Sciatic nerve (tissue), 2 donors: ENCODE measurements at regions not wholly inside any gene's neighbourhood (a gene's known extent, or its start where the extent isn't known, plus 50 kb on each side); places are given as distances from the start of the nearest gene placed in this dataset.

Source experiments
- ATAC-seq: fragments of 200-7000 bp; cut with Tn5 transposase; one replicate; pipeline ENCODE4 v1.9.1; 2020; ENCODE audit warnings: mild to moderate bottlenecking, moderate library complexity
- DNase-seq: peaks from one replicate; pipeline ENCODE4 v3.0.0-alpha.2; 2020; ENCODE audit warnings: low spot score
- intact Hi-C: fragments of 100-400 bp; cut with DNase I; formaldehyde crosslinking; loops from one replicate; pipeline ENCODE4 v1.14.2; 2022
- donor health status: DM: no; HTN: no; CAD: no.
- donor health status: DM: no; HTN: no; CAD: no.

GRCh38 chr10:113425008-113425407 lies 127.8 kb upstream of the HABP2 start:
- DNase-seq (no peak), ATAC-seq (peak; percentile 9)
- intact Hi-C loops, result no loop called here

- DNase-seq, result no peak
- intact Hi-C loops, result no loop called here
- peak; percentile 9 for ATAC-seq
Observed at GRCh38 chr10:113425541-113425951, 127.3 kb upstream of the HABP2 start.

DNA sequence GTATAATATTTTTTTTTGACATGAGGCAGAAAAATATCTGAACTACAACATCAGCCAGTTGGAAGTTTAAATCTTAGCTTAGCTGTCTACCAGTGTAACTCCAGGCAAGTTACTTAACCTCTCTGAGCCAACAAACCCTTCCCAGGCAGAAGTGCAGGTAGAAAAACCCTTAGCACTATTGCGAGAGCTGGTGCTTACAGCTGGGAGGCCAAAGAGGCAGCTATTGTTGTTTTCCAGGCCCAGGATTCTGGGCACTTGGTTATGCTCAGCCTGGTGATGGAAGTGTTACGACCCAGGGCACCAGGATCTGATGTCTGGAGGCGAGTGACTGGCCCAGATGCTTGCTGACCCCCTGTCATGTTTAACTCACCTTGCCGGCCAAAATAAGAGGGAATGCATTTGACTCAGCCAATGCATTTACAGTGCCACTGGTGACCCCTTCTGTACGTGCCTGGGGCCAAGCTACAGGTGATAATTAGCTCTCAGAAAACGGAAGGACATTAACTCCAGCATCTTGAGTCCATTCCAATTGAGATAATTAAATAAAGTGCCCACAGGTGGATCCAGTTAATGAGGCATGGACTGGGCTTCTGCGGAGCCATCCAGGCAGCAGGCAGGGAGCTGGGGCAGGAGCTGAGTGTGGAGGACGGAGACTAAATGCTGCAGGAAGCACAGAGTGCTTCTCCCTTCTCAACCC lies 126.5 kb upstream of the HABP2 start:
- DNase-seq (no peak), ATAC-seq (no peak)
- intact Hi-C loops, result no loop called here

GRCh38 chr10:113427236-113427735 lies 125.6 kb upstream of the HABP2 start:
- no peak for ATAC-seq
- no peak for DNase-seq
- intact Hi-C loops, result no loop called here

DNA sequence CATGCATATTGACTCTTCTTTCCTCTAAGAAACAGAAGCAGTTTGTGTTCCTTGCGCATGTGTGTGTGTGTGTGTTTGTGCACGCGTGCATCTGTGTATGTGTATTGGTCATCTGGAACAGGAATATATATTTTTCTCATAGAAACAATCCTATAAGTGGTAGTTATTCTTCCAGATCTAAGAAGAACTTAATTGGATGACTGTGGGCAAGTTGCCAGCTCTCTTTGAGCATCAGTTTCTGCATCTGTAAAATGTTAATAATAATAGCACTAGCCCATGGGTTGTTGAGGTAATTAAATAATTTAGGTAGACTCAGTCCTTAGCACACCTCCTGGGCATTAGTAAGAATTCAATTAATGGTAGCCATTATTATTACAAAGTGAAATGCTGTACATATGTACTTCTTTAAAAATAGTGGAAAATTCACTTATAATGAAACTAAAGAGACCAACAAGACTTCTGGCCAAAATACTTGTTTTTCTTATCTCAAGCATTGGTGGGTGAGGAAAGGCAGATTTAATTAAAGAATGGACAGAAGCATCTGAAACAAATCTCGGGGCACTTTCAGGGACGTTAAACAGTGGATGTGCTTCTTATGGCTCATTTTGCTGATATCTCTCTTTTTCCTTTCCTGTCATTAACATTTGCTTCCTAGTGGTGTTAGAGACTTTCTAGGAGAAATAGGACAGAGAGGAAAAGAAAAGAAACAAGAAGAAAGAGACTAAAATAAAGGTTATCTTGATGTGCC lies 124.9 kb upstream of the HABP2 start:
- DNase-seq, result no peak
- no peak for ATAC-seq
- intact Hi-C loops, result no loop called here

GRCh38 chr10:113430634-113431397 lies 122.0 kb upstream of the HABP2 start:
- intact Hi-C loops, result no loop called here
- DNase-seq, result no peak
- no peak for ATAC-seq

GRCh38 chr10:113431398-113432160 lies 121.3 kb upstream of the HABP2 start:
- DNase-seq, result no peak
- intact Hi-C loops, result no loop called here
- ATAC-seq, result no peak

DNA sequence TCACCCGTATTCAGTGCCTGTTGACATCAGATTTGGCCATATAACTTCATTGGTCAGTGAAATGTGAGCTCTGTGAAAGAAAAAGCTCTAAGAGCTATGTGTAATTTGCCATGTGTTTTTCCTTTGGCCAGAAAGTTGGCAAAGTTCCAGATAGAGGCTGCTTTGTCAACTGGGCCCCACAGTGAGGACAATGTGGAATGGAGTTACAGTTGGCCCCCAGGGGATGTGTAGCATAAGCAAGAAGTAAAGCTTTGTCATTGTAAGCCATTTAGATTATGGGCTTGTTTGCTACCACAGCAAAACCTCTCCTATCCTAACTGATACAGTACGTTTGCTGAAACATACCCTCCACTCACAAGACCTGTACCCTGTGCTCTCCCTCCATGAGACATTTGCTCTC lies 119.1 kb upstream of the HABP2 start:
- intact Hi-C loops, result no loop called here
- DNase-seq (no peak), ATAC-seq (no peak)

- no peak for ATAC-seq
- DNase-seq, result no peak
- intact Hi-C loops, result no loop called here
Observed at GRCh38 chr10:113434315-113434714, 118.5 kb upstream of the HABP2 start.

GRCh38 chr10:113434950-113435349 lies 117.9 kb upstream of the HABP2 start:
- ATAC-seq, result no peak
- intact Hi-C loops, result no loop called here

GRCh38 chr10:113435881-113436280 lies 117.0 kb upstream of the HABP2 start:
- ATAC-seq (no peak), DNase-seq (no peak)
- intact Hi-C loops, result no loop called here

More at GRCh38 chr10:113434950-113435349, 117.9 kb upstream of the HABP2 start:
- DNase-seq, result no peak

GRCh38 chr10:113436851-113437250 lies 116.0 kb upstream of the HABP2 start:
- ATAC-seq (no peak), DNase-seq (no peak)
- intact Hi-C loops, result no loop called here

GRCh38 chr10:113438652-113439051 lies 114.2 kb upstream of the HABP2 start:
- ATAC-seq (no peak), DNase-seq (no peak)
- intact Hi-C loops, result no loop called here

GRCh38 chr10:113441220-113441619 lies 111.6 kb upstream of the HABP2 start:
- no peak for DNase-seq
- intact Hi-C loops, result no loop called here
- ATAC-seq, result peak; percentile 50

- ATAC-seq, result no peak
- intact Hi-C loops, result no loop called here
- no peak for DNase-seq
Observed at GRCh38 chr10:113441686-113442270, 111.1 kb upstream of the HABP2 start.

GRCh38 chr10:113442336-113442735 lies 110.5 kb upstream of the HABP2 start:
- no peak for ATAC-seq
- intact Hi-C loops, result no loop called here

DNA sequence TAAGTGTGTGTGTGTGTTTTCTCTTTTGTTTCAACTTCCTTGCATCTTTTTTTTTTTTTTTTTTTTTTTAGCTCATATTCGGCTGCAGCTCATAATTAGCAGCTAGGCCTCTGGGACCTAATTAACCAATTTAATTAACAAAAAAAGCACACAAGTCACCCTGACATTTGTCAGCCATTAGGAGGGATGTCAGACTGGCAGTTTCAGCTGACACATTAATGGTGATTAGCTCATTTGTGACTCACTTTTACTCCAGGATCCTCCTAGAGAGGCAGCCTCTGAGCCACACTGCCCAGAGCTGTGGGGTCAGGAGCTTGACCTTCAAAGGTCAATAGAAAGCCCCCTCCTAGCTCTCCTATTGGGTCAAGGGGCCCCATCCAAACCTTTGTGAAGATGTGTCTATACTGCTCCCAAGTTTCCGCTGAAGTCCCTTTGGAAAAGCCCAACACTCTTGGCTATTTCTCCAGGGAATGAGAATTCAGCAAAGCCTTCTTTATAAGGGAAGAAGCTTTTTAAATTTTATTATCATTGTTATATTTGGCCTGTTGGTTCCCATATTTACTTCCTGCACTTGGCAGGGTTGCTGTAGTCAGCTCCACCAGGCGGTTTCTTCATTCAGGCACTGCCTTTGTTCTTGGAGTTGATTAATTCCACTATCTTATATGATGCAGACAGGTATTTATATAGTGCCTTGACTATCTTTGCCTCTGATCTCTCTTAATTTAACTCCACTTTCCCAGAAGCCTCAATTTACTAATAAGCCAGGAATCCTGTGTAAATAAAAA lies 109.5 kb upstream of the HABP2 start:
- ATAC-seq (no peak), DNase-seq (no peak)
- intact Hi-C loops, result no loop called here

More at GRCh38 chr10:113442336-113442735, 110.5 kb upstream of the HABP2 start:
- DNase-seq, result no peak

DNA sequence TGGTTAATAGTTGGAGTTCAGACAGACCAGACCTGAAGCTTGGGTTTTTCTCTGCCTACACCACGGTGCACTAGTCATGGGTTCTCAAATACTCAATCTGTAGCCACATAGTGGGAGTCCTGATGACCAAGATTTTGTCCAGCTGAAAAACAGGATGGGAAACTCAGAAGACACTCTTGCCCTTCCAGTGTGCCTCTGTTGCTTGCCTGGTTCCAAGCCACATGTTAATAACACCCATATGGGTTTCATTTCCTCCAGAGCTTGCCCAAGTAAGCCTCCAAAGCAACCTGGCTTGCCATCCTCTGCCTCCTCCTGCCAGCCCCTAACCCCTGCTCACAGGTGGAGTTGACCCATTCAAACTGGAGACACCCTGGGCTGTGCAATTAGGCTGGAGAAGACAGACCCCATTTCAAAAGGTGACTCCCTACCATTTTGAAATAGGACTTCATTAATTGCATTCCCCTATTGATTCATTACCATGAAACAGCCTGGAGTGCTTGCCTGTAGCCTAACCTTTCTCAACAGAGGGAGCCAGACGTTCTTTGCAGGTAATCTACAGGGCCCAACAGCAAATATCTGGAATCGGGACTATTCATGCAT lies 108.0 kb upstream of the HABP2 start:
- ATAC-seq, result no peak
- no peak for DNase-seq
- intact Hi-C loops, result no loop called here
